Osteoblast (primary cell): ENCODE measurements at regions not wholly inside any gene's neighbourhood (a gene's known extent, or its start where the extent isn't known, plus 50 kb on each side); places are given as distances from the start of the nearest gene placed in this dataset.

Source experiments
- DNase-seq: peaks from one replicate; pipeline ENCODE4 v3.0.0; 2011; ENCODE audit warnings: low spot score, mixed read lengths; ENCODE audit not compliant: insufficient read length; ENCODE audit errors: missing footprints
- H2AFZ ChIP-seq: 2 replicates; pipeline ENCODE4 v1.6.0; 2011; ENCODE audit warnings: mild to moderate bottlenecking, low read length
- H3K27ac ChIP-seq: 2 replicates; pipeline ENCODE4 v1.5.1; 2011; ENCODE audit warnings: mild to moderate bottlenecking, low read depth, low read length, moderate library complexity
- H3K27me3 ChIP-seq: 2 replicates; pipeline ENCODE4 v1.6.0; 2012; ENCODE audit warnings: mild to moderate bottlenecking, control low read depth, inconsistent platforms, low read length, moderate library complexity; ENCODE audit not compliant: insufficient read depth
- H3K36me3 ChIP-seq: 2 replicates; pipeline ENCODE4 v1.5.1; 2011; ENCODE audit warnings: mild to moderate bottlenecking, low read length, control low read depth, moderate library complexity; ENCODE audit not compliant: insufficient read depth
- H3K4me1 ChIP-seq: 2 replicates; pipeline ENCODE4 v1.5.1; 2011; ENCODE audit warnings: mild to moderate bottlenecking, low read length, control low read depth, moderate library complexity; ENCODE audit not compliant: insufficient read depth
- H3K4me2 ChIP-seq: 2 replicates; pipeline ENCODE4 v1.6.0; 2011; ENCODE audit warnings: mild to moderate bottlenecking, low read length; ENCODE audit not compliant: insufficient read depth
- H3K4me3 ChIP-seq: fragments of 200-600 bp; sonication (generic); 3 replicates; pipeline ENCODE4 v1.5.1; 2012; ENCODE audit warnings: mild to moderate bottlenecking, low read length, inconsistent platforms; ENCODE audit not compliant: insufficient read depth
- H3K79me2 ChIP-seq: 2 replicates; pipeline ENCODE4 v1.6.0; 2012; ENCODE audit warnings: mild to moderate bottlenecking, low read length, control low read depth, inconsistent platforms; ENCODE audit not compliant: insufficient read depth
- H3K9me3 ChIP-seq: 2 replicates; pipeline ENCODE4 v1.5.1; 2011; ENCODE audit warnings: low read depth, low read length, control low read depth
- H4K20me1 ChIP-seq: 2 replicates; pipeline ENCODE4 v1.6.0; 2012; ENCODE audit warnings: mild to moderate bottlenecking, low read length, control low read depth; ENCODE audit not compliant: insufficient read depth
- CTCF ChIP-seq: IDR thresholded peaks from 2 replicates; pipeline ENCODE4 v1.5.1; 2011; ENCODE audit warnings: mild to moderate bottlenecking, low read depth, low read length, moderate library complexity; ENCODE audit errors: extremely low read depth

DNA sequence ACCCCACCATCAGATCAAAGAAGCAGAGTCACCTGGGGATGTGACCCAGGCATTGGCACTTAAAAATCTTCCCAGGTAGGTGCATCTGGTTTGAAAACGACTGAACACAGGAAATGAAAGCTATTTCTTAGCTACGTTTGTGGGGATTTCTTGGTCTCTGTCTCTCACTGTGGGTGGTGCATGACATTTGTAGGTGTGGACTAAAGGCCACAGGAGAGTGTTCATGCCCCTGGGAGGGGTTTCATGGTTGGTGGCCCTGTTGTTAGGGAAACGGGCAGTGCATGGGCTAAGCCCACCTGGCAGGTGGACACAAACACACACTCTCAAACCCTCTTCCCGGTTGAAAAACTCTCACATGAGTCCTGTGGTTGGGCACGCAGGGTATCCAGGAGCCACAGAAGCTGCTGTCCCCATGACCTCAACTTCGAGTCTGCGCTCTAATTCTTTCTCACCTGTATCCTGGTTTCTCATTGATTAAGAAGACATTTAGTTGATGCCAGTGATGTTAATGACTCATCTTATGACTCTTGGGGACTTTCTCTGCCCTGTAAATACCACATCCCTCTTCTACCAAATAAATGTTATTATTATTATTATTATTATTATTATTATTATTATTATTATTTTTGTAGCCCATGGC lies 119.4 kb downstream of the MRPS6 start:
- no peak for DNase-seq
- no peak for TF ChIP-seq CTCF
- H3K4me2 ChIP-seq = no peak overlapping the region
- no peak overlapping the region for H3K27ac ChIP-seq
- no peaks in the 10 kb centered on the region for H3K9me3 ChIP-seq
- no peaks in the 10 kb centered on the region for H4K20me1 ChIP-seq
- no peaks in the 10 kb centered on the region for H3K79me2 ChIP-seq
- no peaks in the 10 kb centered on the region for H3K4me1 ChIP-seq
- no peak overlapping the region for H2AFZ ChIP-seq
- no peaks in the 10 kb centered on the region for H3K27me3 ChIP-seq
- H3K36me3 ChIP-seq = no peaks in the 10 kb centered on the region
- H3K4me3 ChIP-seq = no peak overlapping the region

- no peak for DNase-seq
- H4K20me1 ChIP-seq = no peaks in the 10 kb centered on the region
- no peak for TF ChIP-seq CTCF
- no peak overlapping the region for H3K4me2 ChIP-seq
- H3K27me3 ChIP-seq = no peaks in the 10 kb centered on the region
- H2AFZ ChIP-seq = no peak overlapping the region
- H3K4me3 ChIP-seq = no peak overlapping the region
- no peaks in the 10 kb centered on the region for H3K36me3 ChIP-seq
- no peaks in the 10 kb centered on the region for H3K4me1 ChIP-seq
- H3K27ac ChIP-seq = no peak overlapping the region
- H3K9me3 ChIP-seq = no peaks in the 10 kb centered on the region
- no peaks in the 10 kb centered on the region for H3K79me2 ChIP-seq
Measured at GRCh38 chr21:34195335-34195734, 122.0 kb downstream of the MRPS6 start.

DNA sequence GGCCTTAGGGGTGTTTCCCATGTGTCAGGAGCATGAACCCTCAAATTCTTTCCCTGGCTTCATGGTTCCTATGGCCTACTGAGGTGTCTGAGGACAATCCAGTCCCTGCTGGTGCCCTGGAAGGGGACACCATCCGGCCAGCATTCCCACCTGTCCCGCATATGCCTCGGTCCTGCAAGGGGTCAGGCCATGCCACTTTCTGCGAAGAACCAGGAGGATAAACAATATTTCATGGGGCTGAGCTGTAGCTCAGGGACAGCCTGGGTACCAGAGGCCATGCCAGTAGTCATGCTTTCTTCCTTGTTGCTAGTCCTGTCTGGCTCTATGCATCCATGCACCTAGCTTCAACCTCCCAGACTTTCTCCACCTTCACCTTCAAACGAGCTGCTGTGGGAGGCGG lies 123.6 kb downstream of the MRPS6 start:
- Histone ChIP-seq H3K4me2 (no peak overlapping the region), H4K20me1 (no peaks in the 10 kb centered on the region), H3K9me3 (no peaks in the 10 kb centered on the region), H3K79me2 (no peaks in the 10 kb centered on the region), H2AFZ (no peak overlapping the region), H3K27me3 (no peaks in the 10 kb centered on the region), H3K27ac (no peak overlapping the region), H3K4me1 (peaks cover 4% of the 10 kb centered on the region), H3K4me3 (no peak overlapping the region), H3K36me3 (no peaks in the 10 kb centered on the region)
- TF ChIP-seq CTCF = no peak
- DNase-seq = no peak

DNA sequence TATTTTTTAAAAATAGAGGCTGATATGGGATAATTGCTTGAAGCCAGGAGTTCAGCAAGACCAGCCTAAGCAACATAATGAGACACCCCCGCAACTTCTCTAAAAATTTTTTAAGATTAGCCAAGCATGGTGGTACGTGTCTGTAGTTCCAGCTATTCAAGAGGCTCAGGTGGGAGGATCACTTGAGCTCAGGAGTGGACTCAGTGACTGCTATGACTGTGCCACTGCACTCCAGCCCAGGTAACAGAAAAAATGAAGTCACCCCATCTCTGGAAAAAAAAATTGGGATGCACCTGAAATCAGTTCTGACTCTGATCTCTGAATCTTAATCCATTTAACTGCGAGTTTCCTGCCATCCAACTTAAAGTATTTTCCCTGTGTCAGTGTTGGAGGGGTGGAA lies 124.2 kb downstream of the MRPS6 start:
- Histone ChIP-seq H3K9me3 (no peaks in the 10 kb centered on the region), H3K36me3 (no peaks in the 10 kb centered on the region)

More for the DNA sequence above, 124.2 kb downstream of the MRPS6 start:
- Histone ChIP-seq H3K27ac (no peak overlapping the region), H3K4me2 (no peak overlapping the region), H3K4me3 (no peak overlapping the region), H3K4me1 (peaks cover 6% of the 10 kb centered on the region), H2AFZ (no peak overlapping the region), H3K79me2 (no peaks in the 10 kb centered on the region), H3K27me3 (no peaks in the 10 kb centered on the region), H4K20me1 (no peaks in the 10 kb centered on the region)
- no peak for TF ChIP-seq CTCF
- no peak for DNase-seq
